Common myeloid progenitor, CD34-positive (primary cell): ENCODE measurements at regions not wholly inside any gene's neighbourhood (a gene's known extent, or its start where the extent isn't known, plus 50 kb on each side); places are given as distances from the start of the nearest gene placed in this dataset.

Experiments
- CTCF ChIA-PET: fragments of 350-600 bp; sonication (Branson Sonifier 250); formaldehyde crosslinking; loops from one replicate; lab custom pipeline; 2021; ENCODE audit warnings: antibody characterized with exemption; lab: Charles Lee
- POLR2A ChIA-PET: fragments of 350-600 bp; sonication (Branson Sonifier 250); formaldehyde crosslinking; loops from one replicate; lab custom pipeline; 2021; ENCODE audit warnings: antibody characterized with exemption; lab: Charles Lee
- DNase-seq, 3 donors: peaks; one replicate each; pipeline versions ENCODE4 v3.0.0 to v3.0.0-alpha.2; 2013
- H3K27ac ChIP-seq, 2 experiments: 1 replicate in 1 of 2; 2 replicates in 1 of 2; pipeline ENCODE4 v1.7.0; 2013; ENCODE audit warnings: inconsistent platforms in 2 of 2, low read length in 2 of 2, mild to moderate bottlenecking in 2 of 2, low read depth in 1 of 2, moderate library complexity in 1 of 2; ENCODE audit not compliant: severe bottlenecking in 2 of 2, insufficient read depth in 1 of 2, poor library complexity in 1 of 2
- H3K27me3 ChIP-seq, 5 experiments: replicated peaks in 2 of 5; 1 replicate in 3 of 5; 2 replicates in 2 of 5; pipeline versions ENCODE4 v1.6.1 to v1.7.0; 2013; ENCODE audit warnings: low read length in 4 of 5, mild to moderate bottlenecking in 2 of 5, moderate library complexity in 2 of 5, inconsistent platforms in 1 of 5; ENCODE audit not compliant: insufficient read depth in 5 of 5, control insufficient read depth in 4 of 5
- H3K36me3 ChIP-seq, 4 experiments: 1 replicate in 2 of 4; 2 replicates in 2 of 4; pipeline versions ENCODE4 v1.6.1 to v1.7.0; 2013; ENCODE audit warnings: low read length in 3 of 4, control low read depth in 1 of 4, mild to moderate bottlenecking in 1 of 4; ENCODE audit not compliant: control insufficient read depth in 4 of 4, insufficient read depth in 4 of 4
- H3K4me1 ChIP-seq, 4 experiments: 1 replicate in 3 of 4; 2 replicates in 1 of 4; pipeline versions ENCODE4 v1.6.1 to v1.7.1; 2013; ENCODE audit warnings: low read length in 3 of 4, mild to moderate bottlenecking in 3 of 4, control low read depth in 1 of 4, inconsistent platforms in 1 of 4, moderate library complexity in 1 of 4; ENCODE audit not compliant: control insufficient read depth in 4 of 4, insufficient read depth in 4 of 4; ENCODE audit errors: control extremely low read depth in 1 of 4
- H3K4me3 ChIP-seq, 7 experiments: 1 replicate in 4 of 7; 2 replicates in 3 of 7; pipeline versions ENCODE4 v1.5.1 to v1.7.0; 2013; ENCODE audit warnings: mild to moderate bottlenecking in 7 of 7, low read length in 6 of 7, moderate library complexity in 6 of 7, inconsistent platforms in 2 of 7, low read depth in 2 of 7, control low read depth in 1 of 7; ENCODE audit not compliant: insufficient read depth in 4 of 7, control insufficient read depth in 1 of 7; ENCODE audit errors: extremely low read depth in 1 of 7
- H3K9me3 ChIP-seq, 5 experiments: 1 replicate in 4 of 5; 2 replicates in 1 of 5; pipeline versions ENCODE4 v1.6.1 to v1.7.1; 2013; ENCODE audit warnings: low read length in 4 of 5, mild to moderate bottlenecking in 2 of 5, inconsistent platforms in 1 of 5, low read depth in 1 of 5, moderate library complexity in 1 of 5; ENCODE audit not compliant: control insufficient read depth in 4 of 5, insufficient read depth in 2 of 5; ENCODE audit errors: control extremely low read depth in 1 of 5
- WGBS: methylation state at CpG from one replicate; pipeline ENCODE4 v1.1.5; 2013; ENCODE audit not compliant: insufficient coverage; 5-methylcytosine and 5-hydroxymethylcytosine counted together

DNA sequence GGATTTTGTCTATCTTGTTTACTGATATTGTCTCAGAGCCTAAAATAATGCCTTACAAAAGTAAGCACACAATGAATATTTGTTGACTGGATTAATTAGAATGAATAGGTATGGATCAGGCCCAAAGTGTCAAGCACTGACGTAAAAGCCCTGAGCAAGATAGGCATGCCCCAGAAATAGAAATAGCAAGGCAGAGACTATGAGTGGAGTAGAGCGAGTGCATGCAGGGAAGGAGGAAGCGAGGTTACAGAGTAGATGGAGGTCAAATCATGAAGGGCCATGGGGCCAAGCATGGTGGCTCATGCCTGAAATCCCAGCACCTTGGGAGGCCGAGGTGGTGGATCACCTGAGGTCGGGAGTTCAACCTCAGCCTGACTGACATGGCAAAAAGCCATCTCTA is 51.6 kb upstream of the SFTPD start:
- no peaks in the 10 kb centered on the region for H3K4me1 ChIP-seq
- 100% methylated on average over 5 of the region's 5 CpGs for WGBS
- CTCF ChIA-PET = no interaction called here

More for the DNA sequence above, 51.6 kb upstream of the SFTPD start:
- H3K36me3 ChIP-seq = no peaks in the 10 kb centered on the region
- POLR2A ChIA-PET = no interaction called here
- no peak for DNase-seq
- H3K9me3 ChIP-seq = no peaks in the 10 kb centered on the region
- H3K27ac ChIP-seq = no peak overlapping the region
- H3K4me3 ChIP-seq = no peak overlapping the region
- peaks cover 0 to 5% (median 0%) of the 10 kb centered on the region in 5 experiments for H3K27me3 ChIP-seq
